ENCODE measurements at regions not wholly inside any gene's neighbourhood (a gene's known extent, or its start where the extent isn't known, plus 50 kb on each side); places are given as distances from the start of the nearest gene placed in this dataset.

DNA sequence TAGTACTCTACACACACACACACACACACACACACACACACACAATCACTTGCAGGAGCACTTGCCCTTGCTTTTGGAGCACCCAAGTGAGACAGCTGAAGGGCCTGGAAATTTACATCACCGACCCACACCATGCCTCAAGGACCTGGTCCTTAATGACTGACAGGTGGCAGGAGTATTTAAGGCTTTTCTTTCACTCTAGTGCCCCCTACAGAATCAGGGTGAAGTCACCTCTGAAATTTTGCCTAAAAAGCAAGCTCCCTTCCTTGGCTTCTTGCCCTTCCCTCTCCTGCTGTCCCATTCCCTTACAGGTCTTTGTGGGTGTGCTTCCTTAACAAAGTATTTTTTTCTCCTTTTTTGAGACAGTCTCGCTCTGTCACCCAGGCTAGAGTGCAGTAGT lies 353.5 kb upstream of the IRAK1BP1 start:
- RAD21 ChIA-PET (ENCODE audit: low non-redundant PET in 1 of 2, low total read pairs in 2 of 2, uncharacterized antibody in 2 of 2, unreplicated experiment in 2 of 2), result interaction anchor here in 1 of 2 experiments (0.6 kb wide), 1 partner anchor 122 kb away, joined by 3 read pairs; no protein-coding TSS in a partner anchor
- no peak overlapping the region for H3K4me3 ChIP-seq (replicated peaks in 1 of 2; ENCODE audit: low read depth in 1 of 2, low read length in 2 of 2)
- H3K36me3 ChIP-seq (ENCODE audit: control insufficient read depth in 1 of 2, insufficient read depth in 2 of 2, low read length in 2 of 2), result no peaks in the 10 kb centered on the region
- no peak overlapping the region for H2AFZ ChIP-seq (ENCODE audit: low read depth, low read length, poor library complexity, severe bottlenecking)
- no peaks in the 10 kb centered on the region for H3K9me2 ChIP-seq (ENCODE audit: insufficient read depth)
- DNase-seq (ENCODE audit: low read depth, low spot score) (peak; percentile 34), ATAC-seq (peak; percentile 70)
- H3K27me3 ChIP-seq (ENCODE audit: insufficient read depth, low read length), result no peaks in the 10 kb centered on the region
- no peaks in the 10 kb centered on the region for H4K20me1 ChIP-seq (ENCODE audit: insufficient read depth)
- CTCF ChIA-PET, result interaction anchor here (0.6 to 1.3 kb wide), 9 partner anchors 9 to 894 kb away, joined by 3 to 7 read pairs (median 3); no protein-coding TSS in a partner anchor
- intact Hi-C loops (cut with micrococcal nuclease), result loop anchor here (10.0 kb wide), 1 partner anchor 769 kb away; no protein-coding TSS in a partner anchor
- no peak overlapping the region for H3K27ac ChIP-seq (ENCODE audit: low read depth, low read length)
- no TSS peak for BruUV-seq (replicated peaks)
- H3K4me2 ChIP-seq (ENCODE audit: low read length), result no peak overlapping the region
- H3K9ac ChIP-seq (ENCODE audit: low read length), result no peak overlapping the region
- no peaks in the 10 kb centered on the region for H3K9me3 ChIP-seq (ENCODE audit: control insufficient read depth in 1 of 2, insufficient read depth in 1 of 2, low read depth in 1 of 2, low read length in 2 of 2)
- H3K4me1 ChIP-seq (ENCODE audit: control insufficient read depth in 1 of 2, insufficient read depth in 2 of 2, low read length in 2 of 2), result no peaks in the 10 kb centered on the region
- POLR2A ChIA-PET, result no interaction called here
- no peaks in the 10 kb centered on the region for H3K79me2 ChIP-seq (ENCODE audit: insufficient read depth, low read length)
- TF ChIP-seq SRF (IDR thresholded peaks at IDR 0.05; ENCODE audit: low read depth), result no peak
- peak; percentile 58 for TF ChIP-seq RAD21 (IDR thresholded peaks at IDR 0.05; ENCODE audit: low read depth)
- TF ChIP-seq, protein P1, sequence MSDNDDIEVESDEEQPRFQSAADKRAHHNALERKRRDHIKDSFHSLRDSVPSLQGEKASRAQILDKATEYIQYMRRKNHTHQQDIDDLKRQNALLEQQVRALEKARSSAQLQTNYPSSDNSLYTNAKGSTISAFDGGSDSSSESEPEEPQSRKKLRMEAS (IDR thresholded peaks at IDR 0.05), result no peak
- TF ChIP-seq, protein P2, sequence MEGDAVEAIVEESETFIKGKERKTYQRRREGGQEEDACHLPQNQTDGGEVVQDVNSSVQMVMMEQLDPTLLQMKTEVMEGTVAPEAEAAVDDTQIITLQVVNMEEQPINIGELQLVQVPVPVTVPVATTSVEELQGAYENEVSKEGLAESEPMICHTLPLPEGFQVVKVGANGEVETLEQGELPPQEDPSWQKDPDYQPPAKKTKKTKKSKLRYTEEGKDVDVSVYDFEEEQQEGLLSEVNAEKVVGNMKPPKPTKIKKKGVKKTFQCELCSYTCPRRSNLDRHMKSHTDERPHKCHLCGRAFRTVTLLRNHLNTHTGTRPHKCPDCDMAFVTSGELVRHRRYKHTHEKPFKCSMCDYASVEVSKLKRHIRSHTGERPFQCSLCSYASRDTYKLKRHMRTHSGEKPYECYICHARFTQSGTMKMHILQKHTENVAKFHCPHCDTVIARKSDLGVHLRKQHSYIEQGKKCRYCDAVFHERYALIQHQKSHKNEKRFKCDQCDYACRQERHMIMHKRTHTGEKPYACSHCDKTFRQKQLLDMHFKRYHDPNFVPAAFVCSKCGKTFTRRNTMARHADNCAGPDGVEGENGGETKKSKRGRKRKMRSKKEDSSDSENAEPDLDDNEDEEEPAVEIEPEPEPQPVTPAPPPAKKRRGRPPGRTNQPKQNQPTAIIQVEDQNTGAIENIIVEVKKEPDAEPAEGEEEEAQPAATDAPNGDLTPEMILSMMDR (IDR thresholded peaks at IDR 0.05 in 2 of 3, conservative IDR thresholded peaks at IDR 0.05 in 1 of 3; ENCODE audit: borderline replicate concordance in 1 of 3, insufficient read depth in 1 of 3, low read depth in 2 of 3, low read length in 2 of 3), result peak; percentile 25 to 42 (median 42); a peak in 5 of 6 replicates

DNA sequence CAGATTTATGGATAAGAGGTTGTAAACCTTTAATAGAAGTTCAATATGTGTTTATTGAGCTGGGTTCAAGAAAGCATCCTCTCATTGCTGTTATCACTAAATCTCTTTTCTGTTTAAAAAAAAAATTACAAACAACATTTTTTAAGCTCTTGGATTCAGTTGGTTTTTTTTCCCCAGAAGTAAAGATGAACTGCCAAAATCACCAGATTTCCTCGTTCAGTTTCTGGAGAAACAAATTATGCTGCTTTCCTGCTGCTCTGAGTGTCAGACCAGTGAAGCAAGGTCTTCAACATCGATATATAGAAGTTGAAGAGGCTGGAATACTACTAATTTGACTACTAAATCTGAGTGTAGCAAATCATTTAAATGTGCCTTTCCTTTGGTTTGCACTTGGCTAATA lies 352.1 kb upstream of the IRAK1BP1 start:
- H3K9me2 ChIP-seq (ENCODE audit: insufficient read depth), result no peaks in the 10 kb centered on the region
- no peak overlapping the region for H3K27ac ChIP-seq (ENCODE audit: low read depth, low read length)
- no peaks in the 10 kb centered on the region for H3K79me2 ChIP-seq (ENCODE audit: insufficient read depth, low read length)
- H3K27me3 ChIP-seq (ENCODE audit: insufficient read depth, low read length), result no peaks in the 10 kb centered on the region
- ChIA-PET POLR2A (no interaction called here), CTCF (no interaction called here), RAD21 (ENCODE audit: low non-redundant PET in 1 of 2, low total read pairs in 2 of 2, uncharacterized antibody in 2 of 2, unreplicated experiment in 2 of 2) (no interaction called here)
- H3K9me3 ChIP-seq (ENCODE audit: control insufficient read depth in 1 of 2, insufficient read depth in 1 of 2, low read depth in 1 of 2, low read length in 2 of 2), result no peaks in the 10 kb centered on the region
- no TSS peak for BruUV-seq (replicated peaks)
- H3K4me3 ChIP-seq (replicated peaks in 1 of 2; ENCODE audit: low read depth in 1 of 2, low read length in 2 of 2), result no peak overlapping the region
- ATAC-seq, result no peak
- DNase-seq (ENCODE audit: low read depth, low spot score), result no peak
- intact Hi-C loops (cut with micrococcal nuclease), result loop anchor here (10.0 kb wide), 1 partner anchor 770 kb away; no protein-coding TSS in a partner anchor
- no peak overlapping the region for H3K9ac ChIP-seq (ENCODE audit: low read length)
- no peaks in the 10 kb centered on the region for H3K4me1 ChIP-seq (ENCODE audit: control insufficient read depth in 1 of 2, insufficient read depth in 2 of 2, low read length in 2 of 2)
- no peak overlapping the region for H2AFZ ChIP-seq (ENCODE audit: low read depth, low read length, poor library complexity, severe bottlenecking)
- H4K20me1 ChIP-seq (ENCODE audit: insufficient read depth), result no peaks in the 10 kb centered on the region
- H3K36me3 ChIP-seq (ENCODE audit: control insufficient read depth in 1 of 2, insufficient read depth in 2 of 2, low read length in 2 of 2), result no peaks in the 10 kb centered on the region
- H3K4me2 ChIP-seq (ENCODE audit: low read length), result no peak overlapping the region
- TF ChIP-seq SIN3A (IDR thresholded peaks at IDR 0.05; ENCODE audit: low read depth), result no peak
- TF ChIP-seq REST (IDR thresholded peaks at IDR 0.05; ENCODE audit: low read depth), result no peak
- TF ChIP-seq SP1 (IDR thresholded peaks at IDR 0.05; ENCODE audit: low read depth), result no peak
- no peak for TF ChIP-seq SRF (IDR thresholded peaks at IDR 0.05; ENCODE audit: low read depth)
- TF ChIP-seq EZH2phosphoT487 (IDR thresholded peaks at IDR 0.05; ENCODE audit: borderline replicate concordance), result no peak
- TF ChIP-seq TCF7L2 (IDR thresholded peaks at IDR 0.05; ENCODE audit: borderline replicate concordance, extremely low read depth, insufficient read depth, insufficient read length), result no peak
- TF ChIP-seq JUND (IDR thresholded peaks at IDR 0.05), result no peak
- no peak for TF ChIP-seq EZH2 (IDR thresholded peaks at IDR 0.05)
- no peak for TF ChIP-seq CBX3 (IDR thresholded peaks at IDR 0.05; ENCODE audit: low read depth)
- TF ChIP-seq FOSL1 (IDR thresholded peaks at IDR 0.05; ENCODE audit: low read depth), result no peak
- TF ChIP-seq POLR2AphosphoS5 (IDR thresholded peaks at IDR 0.05; ENCODE audit: low read depth, low read length), result no peak
- TF ChIP-seq ZNF274 (IDR thresholded peaks at IDR 0.05; ENCODE audit: low read depth, low read length), result no peak
- TF ChIP-seq, protein P1 (IDR thresholded peaks at IDR 0.05), result no peak
- TF ChIP-seq POLR2A (IDR thresholded peaks at IDR 0.05; ENCODE audit: borderline replicate concordance, extremely low read depth, insufficient read depth, insufficient read length), result no peak
